ENCODE measurements at regions not wholly inside any gene's neighbourhood (a gene's known extent, or its start where the extent isn't known, plus 50 kb on each side); places are given as distances from the start of the nearest gene placed in this dataset.

GRCh38 chr1:79310609-79311008, 304.1 kb upstream of the ADGRL4 start:
- TF ChIP-seq, protein P1, sequence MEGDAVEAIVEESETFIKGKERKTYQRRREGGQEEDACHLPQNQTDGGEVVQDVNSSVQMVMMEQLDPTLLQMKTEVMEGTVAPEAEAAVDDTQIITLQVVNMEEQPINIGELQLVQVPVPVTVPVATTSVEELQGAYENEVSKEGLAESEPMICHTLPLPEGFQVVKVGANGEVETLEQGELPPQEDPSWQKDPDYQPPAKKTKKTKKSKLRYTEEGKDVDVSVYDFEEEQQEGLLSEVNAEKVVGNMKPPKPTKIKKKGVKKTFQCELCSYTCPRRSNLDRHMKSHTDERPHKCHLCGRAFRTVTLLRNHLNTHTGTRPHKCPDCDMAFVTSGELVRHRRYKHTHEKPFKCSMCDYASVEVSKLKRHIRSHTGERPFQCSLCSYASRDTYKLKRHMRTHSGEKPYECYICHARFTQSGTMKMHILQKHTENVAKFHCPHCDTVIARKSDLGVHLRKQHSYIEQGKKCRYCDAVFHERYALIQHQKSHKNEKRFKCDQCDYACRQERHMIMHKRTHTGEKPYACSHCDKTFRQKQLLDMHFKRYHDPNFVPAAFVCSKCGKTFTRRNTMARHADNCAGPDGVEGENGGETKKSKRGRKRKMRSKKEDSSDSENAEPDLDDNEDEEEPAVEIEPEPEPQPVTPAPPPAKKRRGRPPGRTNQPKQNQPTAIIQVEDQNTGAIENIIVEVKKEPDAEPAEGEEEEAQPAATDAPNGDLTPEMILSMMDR (conservative IDR thresholded peaks at IDR 0.05; ENCODE audit: low read length), result no peak
- no peak for TF ChIP-seq EZH2phosphoT487 (IDR thresholded peaks at IDR 0.05; ENCODE audit: borderline replicate concordance, low read depth, low read length)
